ENCODE measurements at regions not wholly inside any gene's neighbourhood (a gene's known extent, or its start where the extent isn't known, plus 50 kb on each side); places are given as distances from the start of the nearest gene placed in this dataset.

DNA sequence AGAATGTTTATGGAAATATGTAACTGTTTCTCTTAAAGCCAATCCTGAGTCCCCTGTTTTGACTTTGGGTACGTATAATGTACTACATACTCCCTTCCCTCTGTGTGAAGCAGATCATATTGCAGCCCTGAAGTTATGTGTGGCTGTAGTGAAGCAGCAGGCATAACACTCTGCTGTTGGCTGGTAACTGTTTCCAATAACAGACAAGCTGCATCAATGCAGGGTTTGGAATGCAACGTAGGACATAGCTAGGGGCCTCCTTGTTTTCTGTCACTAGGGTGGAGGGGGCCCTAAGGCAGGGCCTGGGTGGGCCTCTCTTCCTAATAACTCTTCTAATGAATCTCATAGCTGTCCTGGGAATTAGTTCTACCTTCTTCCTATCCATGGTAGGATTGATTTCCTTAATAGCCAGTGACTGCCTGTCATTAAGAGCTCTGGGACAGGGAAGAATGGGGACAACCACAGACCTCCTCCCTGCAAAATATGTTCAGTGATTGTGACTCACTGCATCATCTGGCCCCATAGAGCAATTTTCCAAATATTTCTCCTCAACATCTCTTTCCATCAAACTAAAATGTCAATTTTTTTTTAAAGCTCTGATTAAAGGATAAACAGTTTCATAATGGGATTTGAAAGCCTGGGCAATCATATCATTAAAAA is 129.6 kb upstream of the HMHB1 start:
- TF ChIP-seq, protein P1, sequence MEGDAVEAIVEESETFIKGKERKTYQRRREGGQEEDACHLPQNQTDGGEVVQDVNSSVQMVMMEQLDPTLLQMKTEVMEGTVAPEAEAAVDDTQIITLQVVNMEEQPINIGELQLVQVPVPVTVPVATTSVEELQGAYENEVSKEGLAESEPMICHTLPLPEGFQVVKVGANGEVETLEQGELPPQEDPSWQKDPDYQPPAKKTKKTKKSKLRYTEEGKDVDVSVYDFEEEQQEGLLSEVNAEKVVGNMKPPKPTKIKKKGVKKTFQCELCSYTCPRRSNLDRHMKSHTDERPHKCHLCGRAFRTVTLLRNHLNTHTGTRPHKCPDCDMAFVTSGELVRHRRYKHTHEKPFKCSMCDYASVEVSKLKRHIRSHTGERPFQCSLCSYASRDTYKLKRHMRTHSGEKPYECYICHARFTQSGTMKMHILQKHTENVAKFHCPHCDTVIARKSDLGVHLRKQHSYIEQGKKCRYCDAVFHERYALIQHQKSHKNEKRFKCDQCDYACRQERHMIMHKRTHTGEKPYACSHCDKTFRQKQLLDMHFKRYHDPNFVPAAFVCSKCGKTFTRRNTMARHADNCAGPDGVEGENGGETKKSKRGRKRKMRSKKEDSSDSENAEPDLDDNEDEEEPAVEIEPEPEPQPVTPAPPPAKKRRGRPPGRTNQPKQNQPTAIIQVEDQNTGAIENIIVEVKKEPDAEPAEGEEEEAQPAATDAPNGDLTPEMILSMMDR (IDR thresholded peaks at IDR 0.05) = no peak
- TF ChIP-seq POLR2AphosphoS5 (IDR thresholded peaks at IDR 0.05) = no peak
- no peak for TF ChIP-seq POLR2A (IDR thresholded peaks at IDR 0.05)

Data from sigmoid colon (tissue), 4 donors.